ENCODE measurements at regions not wholly inside any gene's neighbourhood (a gene's known extent, or its start where the extent isn't known, plus 50 kb on each side); places are given as distances from the start of the nearest gene placed in this dataset.

GRCh38 chrX:20585782-20586181, 319.1 kb upstream of the RPS6KA3 start:
- H3K27me3 Mint-ChIP-seq = peaks cover 5% of the 10 kb centered on the region
- peaks cover 2% of the 10 kb centered on the region for H3K9me3 Mint-ChIP-seq
- no peaks in the 10 kb centered on the region for H3K4me1 Mint-ChIP-seq
- H3K27ac Mint-ChIP-seq = no peak overlapping the region
- no peak overlapping the region for H3K4me3 Mint-ChIP-seq
- H3K36me3 Mint-ChIP-seq = no peaks in the 10 kb centered on the region
- no peak for DNase-seq

GRCh38 chrX:20571611-20572010, 304.9 kb upstream of the RPS6KA3 start:
- Mint-ChIP-seq H3K4me3 (no peak overlapping the region), H3K4me1 (peaks cover 6% of the 10 kb centered on the region), H3K27me3 (peaks cover 3% of the 10 kb centered on the region), H3K27ac (no peak overlapping the region), H3K9me3 (no peaks in the 10 kb centered on the region), H3K36me3 (no peaks in the 10 kb centered on the region)
- no peak for DNase-seq

DNA sequence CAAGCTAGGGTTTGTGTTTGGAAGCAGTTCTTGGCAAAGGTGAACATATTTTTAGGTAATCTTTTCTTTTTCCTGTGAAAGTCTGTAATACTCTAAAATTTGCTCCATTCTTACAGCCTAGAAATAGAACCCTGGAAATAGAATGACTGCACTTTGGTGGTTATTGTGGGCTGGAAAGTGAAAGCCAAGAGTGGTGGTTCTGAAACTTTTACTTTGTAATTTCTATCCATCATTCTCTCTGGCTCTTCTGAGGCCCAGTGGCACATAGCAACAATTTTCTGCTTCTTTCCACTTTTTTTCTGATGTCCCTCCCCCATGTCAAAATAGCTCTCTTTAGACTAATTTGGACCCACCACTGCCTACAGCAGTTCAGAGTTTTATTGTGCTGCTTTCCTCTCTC, 300.4 kb upstream of the RPS6KA3 start:
- no peak overlapping the region for H3K4me3 Mint-ChIP-seq
- no peaks in the 10 kb centered on the region for H3K9me3 Mint-ChIP-seq
- peaks cover 9% of the 10 kb centered on the region for H3K27me3 Mint-ChIP-seq
- DNase-seq = peak; percentile 18
- H3K27ac Mint-ChIP-seq = no peak overlapping the region
- peaks cover 6% of the 10 kb centered on the region for H3K4me1 Mint-ChIP-seq
- H3K36me3 Mint-ChIP-seq = no peaks in the 10 kb centered on the region

DNA sequence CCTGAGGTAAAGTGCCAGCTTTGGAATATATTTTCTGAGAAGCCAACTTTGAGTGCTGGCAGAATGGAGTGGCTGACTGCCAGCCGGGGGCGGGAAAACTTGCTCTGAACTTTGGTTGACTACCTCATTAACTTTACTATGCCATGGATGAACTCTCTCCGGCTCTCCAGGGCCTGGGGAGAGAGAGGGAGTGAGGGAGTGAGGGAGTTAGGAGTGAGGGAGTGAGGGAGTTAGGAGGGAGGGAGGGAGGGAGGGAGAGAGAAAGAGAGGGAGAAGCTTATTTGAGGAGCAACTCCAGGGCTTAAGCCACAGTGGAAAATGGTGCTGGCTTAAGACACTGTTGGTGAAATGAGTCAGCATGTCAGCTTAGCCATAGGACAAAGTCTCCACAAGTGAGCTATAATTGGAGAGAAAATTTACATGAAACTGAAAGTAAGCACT, 280.9 kb upstream of the RPS6KA3 start:
- H3K4me1 Mint-ChIP-seq = peaks cover 5% of the 10 kb centered on the region
- peaks cover 6% of the 10 kb centered on the region for H3K9me3 Mint-ChIP-seq
- H3K27ac Mint-ChIP-seq = peak overlapping the region; percentile 34
- no peak for DNase-seq
- peaks cover 1% of the 10 kb centered on the region for H3K27me3 Mint-ChIP-seq
- H3K36me3 Mint-ChIP-seq = no peaks in the 10 kb centered on the region
- no peak overlapping the region for H3K4me3 Mint-ChIP-seq

DNA sequence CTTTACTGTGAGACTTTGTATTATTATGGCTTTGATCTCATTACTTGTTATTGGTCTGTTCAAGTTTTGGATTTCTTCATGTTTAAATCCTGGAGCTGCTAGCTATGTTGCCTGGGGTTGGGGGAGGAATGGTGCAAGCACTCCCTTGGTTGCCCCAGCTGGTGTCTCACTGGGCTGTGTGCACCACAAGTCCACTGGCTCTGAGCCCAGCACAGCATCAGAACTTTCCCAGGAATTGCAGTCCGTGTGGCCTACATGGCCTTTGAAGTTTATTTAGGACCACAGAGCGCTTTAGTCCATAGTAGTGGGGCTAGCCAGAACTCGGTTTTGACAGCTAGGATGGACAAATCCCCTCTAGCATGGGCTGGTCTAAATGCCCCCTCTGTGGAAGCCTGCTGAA, 278.8 kb upstream of the RPS6KA3 start:
- DNase-seq = no peak
- Mint-ChIP-seq H3K4me3 (no peak overlapping the region), H3K36me3 (peaks cover 5% of the 10 kb centered on the region), H3K4me1 (peaks cover 5% of the 10 kb centered on the region), H3K27me3 (no peaks in the 10 kb centered on the region), H3K27ac (no peak overlapping the region), H3K9me3 (peaks cover 16% of the 10 kb centered on the region)

DNA sequence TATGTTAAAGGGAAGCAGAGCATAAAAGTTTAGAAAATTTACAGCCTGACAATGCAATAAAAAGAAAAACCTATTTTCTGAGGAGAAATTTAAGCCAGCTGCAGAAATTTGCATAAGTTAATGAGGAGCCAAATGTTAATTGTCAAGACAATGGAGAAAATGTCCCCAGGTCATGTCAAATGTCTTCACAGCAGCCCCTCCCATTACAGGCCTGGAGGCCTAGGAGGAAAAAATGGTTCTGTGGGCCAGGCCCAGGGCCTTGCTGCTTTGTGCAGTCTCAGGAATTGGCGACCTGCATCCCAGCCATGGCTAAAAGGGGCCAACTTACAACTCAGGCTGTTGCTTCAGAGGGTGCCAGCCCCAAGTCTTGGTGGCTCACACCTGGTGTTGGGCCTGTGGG, 275.4 kb upstream of the RPS6KA3 start:
- no peaks in the 10 kb centered on the region for H3K27me3 Mint-ChIP-seq
- H3K9me3 Mint-ChIP-seq = peaks cover 16% of the 10 kb centered on the region
- no peaks in the 10 kb centered on the region for H3K4me1 Mint-ChIP-seq
- H3K27ac Mint-ChIP-seq = no peak overlapping the region
- no peak for DNase-seq
- peaks cover 5% of the 10 kb centered on the region for H3K36me3 Mint-ChIP-seq
- no peak overlapping the region for H3K4me3 Mint-ChIP-seq

DNA sequence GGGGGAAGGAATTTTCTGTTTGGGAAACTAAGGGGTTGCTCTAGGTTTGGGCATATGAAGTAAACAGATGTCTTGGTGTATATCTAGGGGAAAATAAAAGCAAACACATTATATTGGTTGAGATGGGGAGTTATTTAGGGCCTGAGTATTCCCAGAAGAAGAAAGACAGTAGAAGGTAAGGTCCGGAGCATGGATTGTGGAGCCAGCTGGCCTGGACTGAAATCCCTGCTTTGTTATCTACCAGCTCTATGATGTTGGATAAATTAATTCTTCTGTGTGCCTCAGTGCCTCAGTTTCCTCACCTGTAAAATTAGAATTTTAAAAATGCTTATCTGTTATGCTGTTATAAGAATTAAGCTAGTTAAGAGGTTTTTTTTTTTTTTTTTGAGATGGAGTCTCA, 272.3 kb upstream of the RPS6KA3 start:
- Mint-ChIP-seq H3K27ac (no peak overlapping the region), H3K9me3 (peaks cover 16% of the 10 kb centered on the region)

GRCh38 chrX:20531667-20532066, 265.0 kb upstream of the RPS6KA3 start:
- peaks cover 2% of the 10 kb centered on the region for H3K4me1 Mint-ChIP-seq
- H3K36me3 Mint-ChIP-seq = no peaks in the 10 kb centered on the region
- H3K27me3 Mint-ChIP-seq = peaks cover 23% of the 10 kb centered on the region
- H3K9me3 Mint-ChIP-seq = no peaks in the 10 kb centered on the region
- no peak overlapping the region for H3K4me3 Mint-ChIP-seq
- H3K27ac Mint-ChIP-seq = no peak overlapping the region
- DNase-seq = no peak

More for the DNA sequence above, 272.3 kb upstream of the RPS6KA3 start:
- no peak overlapping the region for H3K4me3 Mint-ChIP-seq
- H3K4me1 Mint-ChIP-seq = no peaks in the 10 kb centered on the region
- peaks cover 5% of the 10 kb centered on the region for H3K36me3 Mint-ChIP-seq
- H3K27me3 Mint-ChIP-seq = peaks cover 6% of the 10 kb centered on the region
- DNase-seq = no peak

- no peaks in the 10 kb centered on the region for H3K9me3 Mint-ChIP-seq
- H3K27ac Mint-ChIP-seq = no peak overlapping the region
- peaks cover 23% of the 10 kb centered on the region for H3K27me3 Mint-ChIP-seq
- H3K4me3 Mint-ChIP-seq = no peak overlapping the region
- H3K36me3 Mint-ChIP-seq = no peaks in the 10 kb centered on the region
- H3K4me1 Mint-ChIP-seq = peaks cover 2% of the 10 kb centered on the region
- DNase-seq = peak; percentile 25
Measured at GRCh38 chrX:20530406-20530921, 263.8 kb upstream of the RPS6KA3 start.

DNA sequence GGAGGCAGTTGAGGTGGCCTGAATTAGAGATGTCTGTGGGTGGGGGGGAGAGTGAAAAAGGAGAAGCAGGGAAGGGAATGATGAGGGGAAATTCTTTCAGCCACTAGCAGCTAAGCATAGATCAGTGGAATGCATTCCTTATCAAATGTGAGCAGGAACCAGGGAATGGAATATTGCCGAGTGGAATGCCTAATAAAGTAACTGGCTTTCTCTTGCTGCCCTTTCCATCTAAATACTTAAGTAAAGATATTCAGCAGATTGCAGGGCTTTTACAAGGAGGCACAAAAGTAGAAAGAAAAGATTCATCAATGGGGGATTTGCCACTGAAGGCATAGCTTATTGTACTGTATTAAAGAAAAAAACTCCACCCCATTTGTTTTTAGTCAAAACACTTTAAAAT, 263.0 kb upstream of the RPS6KA3 start:
- Mint-ChIP-seq H3K27ac (no peak overlapping the region), H3K4me3 (no peak overlapping the region), H3K27me3 (peaks cover 23% of the 10 kb centered on the region), H3K36me3 (no peaks in the 10 kb centered on the region), H3K9me3 (no peaks in the 10 kb centered on the region), H3K4me1 (peaks cover 2% of the 10 kb centered on the region)
- no peak for DNase-seq

DNA sequence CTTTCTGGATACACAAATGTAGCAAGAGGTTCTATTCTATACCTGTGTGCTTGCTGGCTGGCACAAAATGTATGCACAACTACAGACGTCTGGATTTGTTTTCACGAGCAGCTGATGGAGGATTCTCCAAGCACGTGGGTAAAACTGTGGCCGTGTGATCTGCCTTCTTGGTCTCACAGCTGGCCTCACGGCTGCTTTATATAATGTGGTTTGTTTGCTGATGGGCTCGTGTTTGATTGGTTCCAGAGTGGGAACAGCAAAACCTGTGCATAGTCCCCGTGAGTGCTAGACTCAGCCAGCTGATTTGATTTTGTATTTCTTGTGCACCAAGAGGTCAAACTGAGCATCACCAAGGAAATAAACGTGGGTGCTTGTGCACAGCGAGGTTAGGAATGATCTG, 262.6 kb upstream of the RPS6KA3 start:
- no peak for DNase-seq
- Mint-ChIP-seq H3K4me1 (peaks cover 3% of the 10 kb centered on the region), H3K9me3 (peaks cover under 1% of the 10 kb centered on the region), H3K27ac (no peak overlapping the region), H3K36me3 (no peaks in the 10 kb centered on the region), H3K27me3 (peaks cover 19% of the 10 kb centered on the region), H3K4me3 (no peak overlapping the region)

DNA sequence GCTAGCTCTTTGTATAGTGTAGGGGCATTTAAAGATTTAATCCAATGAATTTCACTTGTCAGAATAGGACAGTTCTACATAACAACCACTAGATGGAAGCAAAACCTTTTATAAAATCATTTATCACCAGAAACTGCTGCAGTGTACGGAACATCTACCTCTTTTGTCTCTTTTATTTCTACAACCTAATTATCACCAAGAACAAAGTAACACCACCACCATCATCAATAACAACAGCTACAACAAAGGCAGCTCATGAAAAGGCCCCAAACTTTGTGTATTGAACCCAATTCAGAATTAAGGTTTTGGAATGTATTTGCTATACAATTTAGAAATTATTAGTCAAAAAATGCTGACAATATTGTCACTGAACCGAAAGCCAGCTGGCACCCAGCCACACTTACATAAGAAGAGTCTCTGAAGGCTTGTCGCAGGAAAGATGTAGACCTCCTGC, 260.9 kb upstream of the RPS6KA3 start:
- Mint-ChIP-seq H3K4me1 (peaks cover 14% of the 10 kb centered on the region), H3K36me3 (no peaks in the 10 kb centered on the region), H3K27me3 (peaks cover 17% of the 10 kb centered on the region), H3K4me3 (no peak overlapping the region), H3K9me3 (peaks cover 4% of the 10 kb centered on the region), H3K27ac (no peak overlapping the region)
- DNase-seq = no peak

DNA sequence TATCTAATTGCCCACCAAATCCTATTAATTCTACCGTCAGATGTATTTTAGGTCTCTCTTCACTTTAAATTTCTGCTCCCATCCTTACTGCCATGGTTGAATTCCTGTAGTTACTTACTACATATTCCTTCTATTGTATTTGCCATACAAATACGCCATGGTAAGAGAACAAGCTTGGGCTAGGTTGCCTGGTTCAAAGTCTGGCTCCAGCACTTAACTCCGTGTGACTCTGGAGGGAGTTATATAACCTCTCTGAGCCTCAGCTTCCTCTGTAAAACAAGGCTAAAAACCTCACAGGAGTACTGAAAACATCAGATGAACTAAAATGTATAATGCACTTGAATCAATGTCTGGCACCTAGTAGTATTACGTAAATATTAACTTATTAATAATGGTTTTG, 260.3 kb upstream of the RPS6KA3 start:
- DNase-seq = no peak
- Mint-ChIP-seq H3K36me3 (no peaks in the 10 kb centered on the region), H3K4me3 (no peak overlapping the region), H3K27ac (no peak overlapping the region), H3K4me1 (peaks cover 14% of the 10 kb centered on the region), H3K9me3 (peaks cover 4% of the 10 kb centered on the region), H3K27me3 (peaks cover 17% of the 10 kb centered on the region)

DNA sequence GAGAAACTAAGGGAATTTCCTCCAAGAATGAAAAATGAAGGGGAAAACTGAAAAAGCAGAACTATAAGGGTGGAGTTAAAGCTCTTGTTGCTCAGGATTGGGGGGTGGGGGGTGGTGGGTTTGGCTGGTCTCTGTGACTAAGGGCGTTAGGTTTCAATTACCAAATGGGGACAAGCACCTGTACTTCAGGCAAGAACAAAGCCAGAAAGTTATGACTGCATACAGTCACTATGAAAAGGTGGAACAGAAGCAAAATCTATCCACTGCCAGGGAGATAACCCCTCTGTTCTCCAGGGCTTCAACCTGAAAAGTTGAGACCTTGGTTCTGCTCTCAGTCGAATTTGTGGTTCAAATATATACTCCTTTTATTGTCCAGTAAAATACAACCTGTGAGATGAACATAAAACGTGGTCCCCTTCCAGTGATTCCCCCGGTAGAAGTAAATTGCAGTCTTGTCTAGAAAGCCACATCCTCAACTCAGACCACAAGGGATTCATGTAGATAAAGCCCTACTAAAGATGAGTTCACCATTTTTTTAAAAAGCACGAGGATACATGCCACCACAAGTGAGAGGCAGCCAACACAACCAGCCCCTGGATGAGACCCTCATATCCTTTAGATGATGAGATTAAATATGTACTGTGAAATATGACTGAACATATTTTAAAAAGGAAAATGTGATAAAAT, 257.1 kb upstream of the RPS6KA3 start:
- peaks cover 18% of the 10 kb centered on the region for H3K27me3 Mint-ChIP-seq
- peak overlapping the region; percentile 55 for H3K27ac Mint-ChIP-seq
- H3K4me1 Mint-ChIP-seq = peaks cover 14% of the 10 kb centered on the region
- peak overlapping the region; percentile 29 for H3K4me3 Mint-ChIP-seq
- DNase-seq = no peak
- peaks cover 4% of the 10 kb centered on the region for H3K9me3 Mint-ChIP-seq
- no peaks in the 10 kb centered on the region for H3K36me3 Mint-ChIP-seq

DNA sequence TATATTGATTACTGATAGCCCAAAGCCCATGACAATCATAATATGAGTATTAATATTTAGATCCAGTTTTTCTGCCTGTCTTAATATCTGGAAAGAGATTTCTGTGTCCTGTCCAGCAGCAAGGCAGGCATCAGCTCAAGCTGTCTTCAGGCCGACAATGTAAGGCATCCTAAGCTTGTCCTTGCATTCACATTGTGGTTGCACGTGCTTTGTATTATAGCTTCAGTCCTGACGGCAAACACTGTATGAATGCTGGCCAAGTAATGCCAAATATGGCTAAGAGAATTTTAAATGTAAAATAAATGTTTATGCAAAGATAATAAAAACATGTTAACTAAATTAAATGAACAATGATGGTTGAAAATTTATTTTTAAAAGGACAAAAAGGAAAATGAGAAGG, 255.7 kb upstream of the RPS6KA3 start:
- no peak for DNase-seq
- H3K27me3 Mint-ChIP-seq = peaks cover 20% of the 10 kb centered on the region
- H3K9me3 Mint-ChIP-seq = peaks cover 4% of the 10 kb centered on the region
- peaks cover 17% of the 10 kb centered on the region for H3K4me1 Mint-ChIP-seq
- no peak overlapping the region for H3K4me3 Mint-ChIP-seq
- H3K27ac Mint-ChIP-seq = no peak overlapping the region
- H3K36me3 Mint-ChIP-seq = no peaks in the 10 kb centered on the region

DNA sequence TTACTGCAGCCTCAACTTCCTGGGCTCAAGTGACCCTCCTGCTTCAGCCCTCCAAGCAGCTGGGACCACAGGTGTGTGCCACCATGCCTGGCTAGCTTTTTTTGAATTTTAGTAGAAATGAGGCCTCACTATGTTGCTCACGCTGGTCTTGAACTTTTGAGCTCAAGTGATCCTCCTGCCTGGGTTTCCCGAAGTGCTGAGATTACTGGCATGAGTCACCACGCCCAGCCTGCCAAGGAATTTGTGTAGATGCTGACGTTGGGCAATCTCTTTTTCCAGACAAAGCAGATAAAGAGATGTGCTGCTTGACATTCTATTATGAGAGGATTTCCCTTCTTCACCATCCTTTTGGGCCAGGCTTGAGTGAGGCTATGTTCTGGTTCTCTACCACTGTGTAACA, 254.5 kb upstream of the RPS6KA3 start:
- peaks cover 20% of the 10 kb centered on the region for H3K4me1 Mint-ChIP-seq
- H3K27me3 Mint-ChIP-seq = peaks cover 17% of the 10 kb centered on the region

More for the DNA sequence above, 254.5 kb upstream of the RPS6KA3 start:
- no peak overlapping the region for H3K27ac Mint-ChIP-seq
- H3K9me3 Mint-ChIP-seq = peaks cover 4% of the 10 kb centered on the region
- H3K4me3 Mint-ChIP-seq = no peak overlapping the region
- DNase-seq = no peak
- H3K36me3 Mint-ChIP-seq = no peaks in the 10 kb centered on the region

Measured in activated naive CD8-positive, alpha-beta T cell treated with anti-CD3 and anti-CD28 coated beads for 36 hours (primary cell).